ENCODE measurements at regions not wholly inside any gene's neighbourhood (a gene's known extent, or its start where the extent isn't known, plus 50 kb on each side); places are given as distances from the start of the nearest gene placed in this dataset.

DNA sequence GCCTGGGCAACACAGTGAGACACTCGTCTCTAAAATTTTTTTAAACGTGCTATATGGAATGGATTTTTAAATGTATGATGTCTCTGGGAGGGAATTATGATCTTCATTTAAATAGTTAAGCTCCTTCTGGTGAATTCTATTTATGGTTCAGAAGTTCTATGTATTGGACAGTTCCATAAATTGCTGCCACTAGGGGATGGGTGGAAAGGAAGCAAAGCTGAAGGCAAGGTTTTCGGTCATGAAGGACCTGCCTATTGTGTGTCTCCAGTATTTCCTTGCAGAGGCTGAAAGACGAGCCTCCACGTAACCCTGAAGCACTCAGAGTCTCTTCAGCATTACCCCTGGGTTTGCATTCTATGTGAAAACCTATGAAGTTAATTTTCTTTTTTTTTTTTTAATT is 451.5 kb upstream of the FAT1 start:
- Histone ChIP-seq H3K9me3 (ENCODE audit: control insufficient read depth, insufficient read depth, low read length) (no peaks in the 10 kb centered on the region), H3K4me3 (ENCODE audit: low read length) (no peak overlapping the region), H3K27ac (ENCODE audit: low read length) (no peak overlapping the region), H3K27me3 (ENCODE audit: control insufficient read depth, insufficient read depth, low read length) (no peaks in the 10 kb centered on the region), H3K4me1 (ENCODE audit: control insufficient read depth, insufficient read depth, low read length) (no peaks in the 10 kb centered on the region), H3K36me3 (ENCODE audit: control insufficient read depth, insufficient read depth, low read length) (no peaks in the 10 kb centered on the region)
- DNase-seq (ENCODE audit: low read depth, low spot score): no peak
- no CpG with 5 or more reads among the region's 5 CpGs for WGBS (ENCODE audit: insufficient coverage, insufficient read length)

DNA sequence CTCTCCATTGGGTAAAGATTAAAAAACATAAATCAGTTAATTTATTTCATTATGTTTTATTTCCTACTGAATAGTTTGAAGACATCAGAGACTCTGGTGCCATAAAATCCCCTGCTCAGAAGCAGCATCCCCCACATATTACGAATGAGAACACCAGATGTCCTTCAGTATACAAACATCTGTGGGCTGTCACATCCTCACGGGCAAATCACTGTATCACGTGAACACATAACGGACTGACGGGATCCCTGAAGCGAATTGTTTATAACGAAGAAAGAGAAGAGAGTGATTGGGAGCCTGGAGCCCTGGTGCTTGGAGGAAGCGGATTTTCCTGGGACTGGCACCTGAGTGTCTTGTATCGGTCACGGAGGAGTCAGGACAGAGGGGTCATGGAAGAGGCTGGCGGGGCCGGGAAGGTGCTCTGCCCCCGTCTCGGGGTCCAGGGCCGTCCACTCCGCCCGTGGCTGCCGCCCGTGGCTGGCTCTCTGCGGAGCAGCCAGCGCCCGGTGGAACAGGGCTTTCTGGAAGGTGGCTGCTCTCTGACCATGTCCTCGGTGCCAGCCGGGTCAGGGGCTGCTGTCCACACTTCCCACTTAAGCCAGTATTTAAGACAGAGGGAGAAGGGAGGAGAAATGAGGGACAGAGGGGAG is 452.7 kb upstream of the FAT1 start:
- Histone ChIP-seq H3K36me3 (ENCODE audit: control insufficient read depth, insufficient read depth, low read length) (no peaks in the 10 kb centered on the region), H3K27me3 (ENCODE audit: control insufficient read depth, insufficient read depth, low read length) (no peaks in the 10 kb centered on the region), H3K4me3 (ENCODE audit: low read length) (no peak overlapping the region), H3K9me3 (ENCODE audit: control insufficient read depth, insufficient read depth, low read length) (no peaks in the 10 kb centered on the region), H3K27ac (ENCODE audit: low read length) (no peak overlapping the region), H3K4me1 (ENCODE audit: control insufficient read depth, insufficient read depth, low read length) (no peaks in the 10 kb centered on the region)
- no CpG with 5 or more reads among the region's 24 CpGs for WGBS (ENCODE audit: insufficient coverage, insufficient read length)
- DNase-seq (ENCODE audit: low read depth, low spot score): no peak

DNA sequence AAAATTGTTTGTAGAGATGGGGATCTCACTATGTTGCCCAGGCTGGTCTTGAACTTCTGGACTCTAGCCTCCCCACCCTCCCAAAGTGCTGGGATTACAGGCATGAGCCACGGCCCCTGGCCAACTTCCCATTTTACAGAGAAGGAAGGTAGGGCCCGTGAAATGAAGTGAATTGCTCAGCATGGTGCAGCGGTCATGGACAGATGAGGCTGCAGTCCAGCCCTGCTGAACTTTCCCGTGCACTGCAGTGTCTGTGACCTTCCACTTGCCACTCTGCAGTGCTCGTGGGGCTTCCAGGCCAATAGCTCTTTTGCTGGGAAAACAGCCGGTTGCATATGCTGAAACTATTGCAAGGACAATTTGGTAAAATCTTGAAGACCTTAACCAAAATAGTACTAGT is 454.4 kb upstream of the FAT1 start:
- H3K9me3 ChIP-seq (ENCODE audit: control insufficient read depth, insufficient read depth, low read length): no peaks in the 10 kb centered on the region
- H3K4me1 ChIP-seq (ENCODE audit: control insufficient read depth, insufficient read depth, low read length): no peaks in the 10 kb centered on the region
- H3K27ac ChIP-seq (ENCODE audit: low read length): no peak overlapping the region
- H3K27me3 ChIP-seq (ENCODE audit: control insufficient read depth, insufficient read depth, low read length): no peaks in the 10 kb centered on the region
- no peaks in the 10 kb centered on the region for H3K36me3 ChIP-seq (ENCODE audit: control insufficient read depth, insufficient read depth, low read length)
- no peak overlapping the region for H3K4me3 ChIP-seq (ENCODE audit: low read length)
- DNase-seq (ENCODE audit: low read depth, low spot score): no peak
- WGBS (ENCODE audit: insufficient coverage, insufficient read length): no CpG with 5 or more reads among the region's 6 CpGs

- no CpG with 5 or more reads among the region's 6 CpGs for WGBS (ENCODE audit: insufficient coverage, insufficient read length)
- Histone ChIP-seq H3K9me3 (ENCODE audit: control insufficient read depth, insufficient read depth, low read length) (no peaks in the 10 kb centered on the region), H3K36me3 (ENCODE audit: control insufficient read depth, insufficient read depth, low read length) (no peaks in the 10 kb centered on the region), H3K27me3 (ENCODE audit: control insufficient read depth, insufficient read depth, low read length) (no peaks in the 10 kb centered on the region), H3K4me3 (ENCODE audit: low read length) (no peak overlapping the region), H3K4me1 (ENCODE audit: control insufficient read depth, insufficient read depth, low read length) (no peaks in the 10 kb centered on the region), H3K27ac (ENCODE audit: low read length) (no peak overlapping the region)
- DNase-seq (ENCODE audit: low read depth, low spot score): no peak
Observed at GRCh38 chr4:187178587-187178986, 454.9 kb upstream of the FAT1 start.

- WGBS (ENCODE audit: insufficient coverage, insufficient read length): no CpG with 5 or more reads among the region's 10 CpGs
Observed at GRCh38 chr4:187179086-187180058, 455.7 kb upstream of the FAT1 start.

GRCh38 chr4:187181054-187181453 is 457.4 kb upstream of the FAT1 start:
- H3K36me3 ChIP-seq (ENCODE audit: control insufficient read depth, insufficient read depth, low read length): no peaks in the 10 kb centered on the region
- no peak overlapping the region for H3K27ac ChIP-seq (ENCODE audit: low read length)
- H3K27me3 ChIP-seq (ENCODE audit: control insufficient read depth, insufficient read depth, low read length): no peaks in the 10 kb centered on the region
- no peak overlapping the region for H3K4me3 ChIP-seq (ENCODE audit: low read length)
- WGBS (ENCODE audit: insufficient coverage, insufficient read length): no CpG with 5 or more reads among the region's 6 CpGs
- H3K4me1 ChIP-seq (ENCODE audit: control insufficient read depth, insufficient read depth, low read length): no peaks in the 10 kb centered on the region
- no peaks in the 10 kb centered on the region for H3K9me3 ChIP-seq (ENCODE audit: control insufficient read depth, insufficient read depth, low read length)
- no peak for DNase-seq (ENCODE audit: low read depth, low spot score)

More at GRCh38 chr4:187179086-187180058, 455.7 kb upstream of the FAT1 start:
- H3K4me1 ChIP-seq (ENCODE audit: control insufficient read depth, insufficient read depth, low read length): no peaks in the 10 kb centered on the region
- no peak overlapping the region for H3K27ac ChIP-seq (ENCODE audit: low read length)
- H3K36me3 ChIP-seq (ENCODE audit: control insufficient read depth, insufficient read depth, low read length): no peaks in the 10 kb centered on the region
- DNase-seq (ENCODE audit: low read depth, low spot score): no peak
- no peak overlapping the region for H3K4me3 ChIP-seq (ENCODE audit: low read length)
- H3K9me3 ChIP-seq (ENCODE audit: control insufficient read depth, insufficient read depth, low read length): no peaks in the 10 kb centered on the region
- H3K27me3 ChIP-seq (ENCODE audit: control insufficient read depth, insufficient read depth, low read length): no peaks in the 10 kb centered on the region

GRCh38 chr4:187183346-187183745 is 459.7 kb upstream of the FAT1 start:
- no peaks in the 10 kb centered on the region for H3K36me3 ChIP-seq (ENCODE audit: control insufficient read depth, insufficient read depth, low read length)
- WGBS (ENCODE audit: insufficient coverage, insufficient read length): no CpG with 5 or more reads among the region's 9 CpGs
- H3K9me3 ChIP-seq (ENCODE audit: control insufficient read depth, insufficient read depth, low read length): no peaks in the 10 kb centered on the region
- no peak overlapping the region for H3K27ac ChIP-seq (ENCODE audit: low read length)
- H3K4me1 ChIP-seq (ENCODE audit: control insufficient read depth, insufficient read depth, low read length): no peaks in the 10 kb centered on the region
- DNase-seq (ENCODE audit: low read depth, low spot score): no peak
- no peaks in the 10 kb centered on the region for H3K27me3 ChIP-seq (ENCODE audit: control insufficient read depth, insufficient read depth, low read length)
- no peak overlapping the region for H3K4me3 ChIP-seq (ENCODE audit: low read length)

GRCh38 chr4:187183826-187184225 is 460.2 kb upstream of the FAT1 start:
- Histone ChIP-seq H3K27ac (ENCODE audit: low read length) (no peak overlapping the region), H3K27me3 (ENCODE audit: control insufficient read depth, insufficient read depth, low read length) (no peaks in the 10 kb centered on the region), H3K9me3 (ENCODE audit: control insufficient read depth, insufficient read depth, low read length) (no peaks in the 10 kb centered on the region), H3K4me1 (ENCODE audit: control insufficient read depth, insufficient read depth, low read length) (no peaks in the 10 kb centered on the region), H3K4me3 (ENCODE audit: low read length) (no peak overlapping the region), H3K36me3 (ENCODE audit: control insufficient read depth, insufficient read depth, low read length) (no peaks in the 10 kb centered on the region)
- DNase-seq (ENCODE audit: low read depth, low spot score): no peak
- WGBS (ENCODE audit: insufficient coverage, insufficient read length): no CpG with 5 or more reads among the region's 2 CpGs

GRCh38 chr4:187184508-187184907 is 460.9 kb upstream of the FAT1 start:
- no peaks in the 10 kb centered on the region for H3K4me1 ChIP-seq (ENCODE audit: control insufficient read depth, insufficient read depth, low read length)
- H3K9me3 ChIP-seq (ENCODE audit: control insufficient read depth, insufficient read depth, low read length): no peaks in the 10 kb centered on the region
- H3K36me3 ChIP-seq (ENCODE audit: control insufficient read depth, insufficient read depth, low read length): no peaks in the 10 kb centered on the region
- H3K4me3 ChIP-seq (ENCODE audit: low read length): no peak overlapping the region
- no peak for DNase-seq (ENCODE audit: low read depth, low spot score)
- no peaks in the 10 kb centered on the region for H3K27me3 ChIP-seq (ENCODE audit: control insufficient read depth, insufficient read depth, low read length)
- H3K27ac ChIP-seq (ENCODE audit: low read length): no peak overlapping the region
- WGBS (ENCODE audit: insufficient coverage, insufficient read length): no CpG with 5 or more reads among the region's 6 CpGs

DNA sequence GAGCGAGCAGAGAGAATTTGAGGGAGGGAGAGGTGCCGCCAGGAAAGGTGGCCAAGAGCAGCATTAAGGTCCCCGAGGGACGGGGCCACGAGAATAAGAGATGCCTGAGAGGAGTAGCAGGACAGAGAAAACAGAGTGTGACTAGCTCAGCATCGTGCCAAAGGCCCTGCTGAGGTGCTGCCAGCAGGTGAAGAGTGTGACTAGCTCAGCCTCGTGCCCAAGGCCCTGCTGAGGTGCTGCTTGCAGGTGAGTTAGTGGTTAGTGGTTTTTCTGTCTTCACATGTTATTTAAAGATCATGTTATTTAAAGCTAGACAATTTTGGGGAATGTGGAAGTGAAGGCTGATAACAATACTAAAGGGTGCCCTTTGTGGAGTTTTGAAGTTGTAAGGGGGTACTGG is 464.5 kb upstream of the FAT1 start:
- Histone ChIP-seq H3K27me3 (ENCODE audit: control insufficient read depth, insufficient read depth, low read length) (no peaks in the 10 kb centered on the region), H3K27ac (ENCODE audit: low read length) (no peak overlapping the region), H3K4me1 (ENCODE audit: control insufficient read depth, insufficient read depth, low read length) (no peaks in the 10 kb centered on the region), H3K4me3 (ENCODE audit: low read length) (no peak overlapping the region), H3K36me3 (ENCODE audit: control insufficient read depth, insufficient read depth, low read length) (no peaks in the 10 kb centered on the region), H3K9me3 (ENCODE audit: control insufficient read depth, insufficient read depth, low read length) (no peaks in the 10 kb centered on the region)
- no CpG with 5 or more reads among the region's 7 CpGs for WGBS (ENCODE audit: insufficient coverage, insufficient read length)
- DNase-seq (ENCODE audit: low read depth, low spot score): no peak

Measured in iPS DF 6.9 (cell line).